ENCODE measurements at regions not wholly inside any gene's neighbourhood (a gene's known extent, or its start where the extent isn't known, plus 50 kb on each side); places are given as distances from the start of the nearest gene placed in this dataset.

DNA sequence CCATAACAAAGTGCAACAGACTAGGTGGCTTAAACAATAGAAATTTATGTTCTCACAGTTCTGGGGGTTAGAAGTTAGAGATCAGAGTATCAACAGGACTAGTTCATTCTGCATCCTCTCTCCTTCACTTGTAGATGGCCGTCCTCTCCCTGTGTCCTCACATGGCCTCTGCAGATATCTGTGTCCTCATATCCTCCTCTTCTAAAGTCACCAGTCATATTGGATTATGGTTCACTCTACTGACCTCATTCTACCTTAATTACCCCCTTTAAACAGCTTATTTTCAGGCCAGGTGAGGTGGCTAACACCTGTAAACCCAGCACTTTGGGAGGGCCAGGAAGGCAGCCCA lies 135.1 kb downstream of the RAB38 start:
- TF ChIP-seq, protein P1, sequence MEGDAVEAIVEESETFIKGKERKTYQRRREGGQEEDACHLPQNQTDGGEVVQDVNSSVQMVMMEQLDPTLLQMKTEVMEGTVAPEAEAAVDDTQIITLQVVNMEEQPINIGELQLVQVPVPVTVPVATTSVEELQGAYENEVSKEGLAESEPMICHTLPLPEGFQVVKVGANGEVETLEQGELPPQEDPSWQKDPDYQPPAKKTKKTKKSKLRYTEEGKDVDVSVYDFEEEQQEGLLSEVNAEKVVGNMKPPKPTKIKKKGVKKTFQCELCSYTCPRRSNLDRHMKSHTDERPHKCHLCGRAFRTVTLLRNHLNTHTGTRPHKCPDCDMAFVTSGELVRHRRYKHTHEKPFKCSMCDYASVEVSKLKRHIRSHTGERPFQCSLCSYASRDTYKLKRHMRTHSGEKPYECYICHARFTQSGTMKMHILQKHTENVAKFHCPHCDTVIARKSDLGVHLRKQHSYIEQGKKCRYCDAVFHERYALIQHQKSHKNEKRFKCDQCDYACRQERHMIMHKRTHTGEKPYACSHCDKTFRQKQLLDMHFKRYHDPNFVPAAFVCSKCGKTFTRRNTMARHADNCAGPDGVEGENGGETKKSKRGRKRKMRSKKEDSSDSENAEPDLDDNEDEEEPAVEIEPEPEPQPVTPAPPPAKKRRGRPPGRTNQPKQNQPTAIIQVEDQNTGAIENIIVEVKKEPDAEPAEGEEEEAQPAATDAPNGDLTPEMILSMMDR (IDR thresholded peaks at IDR 0.05): no peak
- no peak for TF ChIP-seq EZH2 (IDR thresholded peaks at IDR 0.05)
